ENCODE measurements at regions not wholly inside any gene's neighbourhood (a gene's known extent, or its start where the extent isn't known, plus 50 kb on each side); places are given as distances from the start of the nearest gene placed in this dataset.

GRCh38 chr1:98084188-98084587 lies 163.4 kb upstream of the DPYD start:
- no peak overlapping the region for H3K4me3 ChIP-seq (ENCODE audit: low read depth, low read length)
- no peak for TF ChIP-seq CTCF (conservative IDR thresholded peaks at IDR 0.05; ENCODE audit: low read depth, low read length)
- no peak for DNase-seq (ENCODE audit: low read depth)

- no peak overlapping the region for H3K4me3 ChIP-seq (ENCODE audit: low read depth, low read length)
- no peak for DNase-seq (ENCODE audit: low read depth)
- no peak for TF ChIP-seq CTCF (conservative IDR thresholded peaks at IDR 0.05; ENCODE audit: low read depth, low read length)
Measured at GRCh38 chr1:98081944-98082343, 161.1 kb upstream of the DPYD start.

- DNase-seq (ENCODE audit: low read depth) = no peak
- H3K4me3 ChIP-seq (ENCODE audit: low read depth, low read length) = no peak overlapping the region
- no peak for TF ChIP-seq CTCF (conservative IDR thresholded peaks at IDR 0.05; ENCODE audit: low read depth, low read length)
Measured at GRCh38 chr1:98078596-98078995, 157.8 kb upstream of the DPYD start.

- no peak for DNase-seq (ENCODE audit: low read depth)
- no peak for TF ChIP-seq CTCF (conservative IDR thresholded peaks at IDR 0.05; ENCODE audit: low read depth, low read length)
- no peak overlapping the region for H3K4me3 ChIP-seq (ENCODE audit: low read depth, low read length)
Measured at GRCh38 chr1:98077691-98078090, 156.9 kb upstream of the DPYD start.

- no peak for DNase-seq (ENCODE audit: low read depth)
- H3K4me3 ChIP-seq (ENCODE audit: low read depth, low read length) = no peak overlapping the region
- TF ChIP-seq CTCF (conservative IDR thresholded peaks at IDR 0.05; ENCODE audit: low read depth, low read length) = no peak
Measured at GRCh38 chr1:98075626-98076025, 154.8 kb upstream of the DPYD start.

- no peak for TF ChIP-seq CTCF (conservative IDR thresholded peaks at IDR 0.05; ENCODE audit: low read depth, low read length)
- no peak overlapping the region for H3K4me3 ChIP-seq (ENCODE audit: low read depth, low read length)
- no peak for DNase-seq (ENCODE audit: low read depth)
Measured at GRCh38 chr1:98073823-98074222, 153.0 kb upstream of the DPYD start.

GRCh38 chr1:98073106-98073505 lies 152.3 kb upstream of the DPYD start:
- no peak for DNase-seq (ENCODE audit: low read depth)
- no peak overlapping the region for H3K4me3 ChIP-seq (ENCODE audit: low read depth, low read length)

More at GRCh38 chr1:98073106-98073505, 152.3 kb upstream of the DPYD start:
- TF ChIP-seq CTCF (conservative IDR thresholded peaks at IDR 0.05; ENCODE audit: low read depth, low read length) = no peak

Data from epithelial cell of proximal tubule (primary cell).